ENCODE measurements at regions not wholly inside any gene's neighbourhood (a gene's known extent, or its start where the extent isn't known, plus 50 kb on each side); places are given as distances from the start of the nearest gene placed in this dataset.

GRCh38 chr11:56910046-56910773, 78.5 kb upstream of the OR5AK2 start:
- no peak for DNase-seq
- TF ChIP-seq POLR2A (IDR thresholded peaks at IDR 0.05): no peak
- no peak for TF ChIP-seq CTCF (IDR thresholded peaks at IDR 0.05)
- intact Hi-C loops (cut with DNase I): no loop called here

GRCh38 chr11:56909563-56909962, 79.2 kb upstream of the OR5AK2 start:
- no peak overlapping the region for H3K4me3 ChIP-seq
- no peaks in the 10 kb centered on the region for H3K4me1 ChIP-seq (replicated peaks in 1 of 2)
- H3K36me3 ChIP-seq (replicated peaks in 1 of 2): no peaks in the 10 kb centered on the region
- H3K27ac ChIP-seq: no peak overlapping the region
- intact Hi-C loops (cut with DNase I): no loop called here
- 85 to 93% (median 90%) methylated on average over 1 of the region's 1 CpG for WGBS, 4 donors
- TF ChIP-seq POLR2A (IDR thresholded peaks at IDR 0.05): no peak
- no peak for DNase-seq
- no peaks in the 10 kb centered on the region for H3K9me3 ChIP-seq (replicated peaks in 1 of 3)
- H3K27me3 ChIP-seq: no peaks in the 10 kb centered on the region

More at GRCh38 chr11:56910046-56910773, 78.5 kb upstream of the OR5AK2 start:
- WGBS, 4 donors: 71 to 83% (median 72%) methylated on average over 10 of the region's 10 CpGs
- no peaks in the 10 kb centered on the region for H3K36me3 ChIP-seq (replicated peaks in 1 of 2)
- no peaks in the 10 kb centered on the region for H3K27me3 ChIP-seq
- no peak overlapping the region for H3K27ac ChIP-seq
- H3K4me1 ChIP-seq (replicated peaks in 1 of 2): no peaks in the 10 kb centered on the region
- H3K4me3 ChIP-seq: no peak overlapping the region
- H3K9me3 ChIP-seq (replicated peaks in 1 of 3): no peaks in the 10 kb centered on the region

GRCh38 chr11:56909080-56909479, 79.6 kb upstream of the OR5AK2 start:
- DNase-seq: no peak
- 67 to 76% (median 71%) methylated on average over 4 of the region's 4 CpGs for WGBS, 4 donors
- Histone ChIP-seq H3K9me3 (replicated peaks in 1 of 3) (no peaks in the 10 kb centered on the region), H3K4me3 (no peak overlapping the region), H3K36me3 (replicated peaks in 1 of 2) (no peaks in the 10 kb centered on the region), H3K27ac (no peak overlapping the region), H3K4me1 (replicated peaks in 1 of 2) (no peaks in the 10 kb centered on the region), H3K27me3 (no peaks in the 10 kb centered on the region)
- TF ChIP-seq POLR2A (IDR thresholded peaks at IDR 0.05) (no peak), CTCF (IDR thresholded peaks at IDR 0.05) (no peak)
- intact Hi-C loops (cut with DNase I): no loop called here

- DNase-seq: no peak
- intact Hi-C loops (cut with DNase I): no loop called here
- TF ChIP-seq CTCF (IDR thresholded peaks at IDR 0.05) (no peak), POLR2A (IDR thresholded peaks at IDR 0.05) (no peak)
- H3K4me1 ChIP-seq (replicated peaks in 1 of 2): no peaks in the 10 kb centered on the region
- no peaks in the 10 kb centered on the region for H3K27me3 ChIP-seq
- H3K27ac ChIP-seq: no peak overlapping the region
- no peaks in the 10 kb centered on the region for H3K9me3 ChIP-seq (replicated peaks in 1 of 3)
- WGBS, 4 donors: 67 to 76% (median 73%) methylated on average over 2 of the region's 2 CpGs
- no peak overlapping the region for H3K4me3 ChIP-seq
- H3K36me3 ChIP-seq (replicated peaks in 1 of 2): no peaks in the 10 kb centered on the region
Measured at GRCh38 chr11:56906683-56907148, 82.0 kb upstream of the OR5AK2 start.

- no peaks in the 10 kb centered on the region for H3K36me3 ChIP-seq (replicated peaks in 1 of 2)
- DNase-seq: no peak
- intact Hi-C loops (cut with DNase I): no loop called here
- H3K4me1 ChIP-seq (replicated peaks in 1 of 2): no peaks in the 10 kb centered on the region
- H3K4me3 ChIP-seq: no peak overlapping the region
- H3K27me3 ChIP-seq: no peaks in the 10 kb centered on the region
- TF ChIP-seq POLR2A (IDR thresholded peaks at IDR 0.05) (no peak), CTCF (IDR thresholded peaks at IDR 0.05) (no peak)
- no peak overlapping the region for H3K27ac ChIP-seq
- no peaks in the 10 kb centered on the region for H3K9me3 ChIP-seq (replicated peaks in 1 of 3)
- 50 to 86% (median 74%) methylated on average over 1 of the region's 1 CpG for WGBS, 4 donors
Measured at GRCh38 chr11:56905936-56906335, 82.8 kb upstream of the OR5AK2 start.

Measured in adrenal gland (tissue), 9 donors.